NCI-H1436 (cell line): ENCODE measurements at regions not wholly inside any gene's neighbourhood (a gene's known extent, or its start where the extent isn't known, plus 50 kb on each side); places are given as distances from the start of the nearest gene placed in this dataset.

Experiments
- DNase-seq: peaks from one replicate; lab custom pipeline; 2025; lab: John Stamatoyannopoulos, UW

DNA sequence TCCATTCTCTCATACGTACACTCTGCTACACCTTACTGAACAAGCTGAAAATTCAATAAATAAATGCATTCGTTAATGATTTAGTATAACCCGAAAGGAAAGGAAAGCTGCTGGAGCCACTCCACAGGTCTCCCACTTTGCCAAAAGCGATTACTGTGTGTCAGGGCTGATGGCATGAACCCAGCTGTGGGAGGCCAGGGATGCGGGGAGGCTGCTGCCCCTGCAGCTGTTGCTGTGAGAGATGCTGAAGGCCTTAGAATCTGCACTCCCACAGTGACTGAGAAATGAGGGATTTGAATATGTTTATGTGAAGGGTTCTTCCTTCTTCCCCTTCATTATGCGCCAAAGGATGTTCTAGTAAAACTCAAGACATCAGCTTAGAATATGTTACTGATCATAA lies 58.7 kb upstream of the NBEA start:
- no peak for DNase-seq

DNA sequence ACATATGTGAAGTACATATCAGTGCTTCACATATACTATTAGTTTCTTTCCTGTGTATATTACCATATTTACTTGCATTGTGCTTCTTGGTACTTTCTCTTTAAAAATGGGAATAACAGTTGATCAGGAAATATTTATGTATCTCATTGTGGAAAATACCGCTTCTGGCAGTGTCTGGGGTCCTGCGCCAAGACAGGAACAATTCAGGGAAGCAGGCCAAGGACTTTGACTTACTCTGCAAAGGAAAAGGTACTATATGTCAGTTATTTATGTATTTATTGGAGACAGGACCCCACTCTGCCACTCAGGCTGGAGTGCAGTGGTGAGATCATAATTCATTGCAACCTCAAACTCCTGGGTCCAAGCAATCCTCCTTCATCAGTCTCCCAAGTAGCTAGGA lies 57.7 kb upstream of the NBEA start:
- no peak for DNase-seq

DNA sequence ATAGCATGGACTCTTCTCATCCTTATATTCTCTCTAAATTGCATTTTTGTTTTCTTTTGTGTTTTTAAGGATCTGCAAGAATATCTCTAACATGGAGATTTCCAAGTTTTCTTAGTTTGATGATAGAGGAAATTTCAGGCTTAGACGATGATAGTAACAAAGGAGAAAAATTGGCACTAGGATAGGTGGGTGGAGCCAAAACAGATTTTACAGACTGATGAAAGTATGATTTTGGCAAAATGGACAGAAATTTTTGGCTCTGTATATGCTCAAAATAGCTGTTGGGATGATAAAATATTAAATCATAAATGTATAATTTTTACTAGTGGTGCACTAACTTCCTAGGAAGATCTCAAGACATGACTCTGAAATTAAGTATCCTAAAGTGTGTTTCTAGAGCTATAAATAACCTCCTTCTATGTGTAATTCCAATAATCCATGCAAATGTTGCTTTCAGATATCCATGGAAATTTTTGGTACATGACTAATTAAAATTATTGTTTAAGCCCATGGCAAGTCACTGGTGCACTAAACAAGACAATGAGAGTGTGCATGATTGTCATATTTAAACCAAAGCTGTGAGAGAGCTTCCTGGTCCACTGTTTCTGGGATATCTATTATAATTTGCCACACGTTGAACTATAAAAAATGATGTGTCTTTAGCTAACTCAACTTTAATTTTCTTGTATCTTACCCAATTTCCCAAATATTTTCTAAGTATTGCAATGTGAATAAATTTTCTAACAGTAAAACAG lies 55.8 kb upstream of the NBEA start:
- no peak for DNase-seq

DNA sequence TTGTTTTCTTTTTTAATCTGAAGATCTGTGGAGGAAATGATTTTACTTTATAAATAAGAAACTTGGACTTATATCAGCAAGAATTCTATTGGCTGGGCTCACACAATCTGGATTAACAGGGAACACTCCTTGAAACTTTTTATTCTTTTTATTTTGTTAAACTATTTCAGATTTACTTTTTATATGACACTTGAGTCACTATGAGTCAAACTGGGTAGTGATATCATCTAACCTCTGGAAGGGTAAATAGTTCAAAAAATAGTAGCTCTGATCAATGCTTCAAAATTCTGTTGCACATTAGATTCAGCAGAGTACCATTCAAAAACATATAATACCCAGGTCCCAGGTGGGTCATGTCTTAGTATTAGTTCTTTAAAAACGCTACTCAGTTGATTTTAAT lies 55.1 kb upstream of the NBEA start:
- DNase-seq, result no peak
